ENCODE measurements at regions not wholly inside any gene's neighbourhood (a gene's known extent, or its start where the extent isn't known, plus 50 kb on each side); places are given as distances from the start of the nearest gene placed in this dataset.

GRCh38 chr7:81887098-81888090 lies 117.5 kb upstream of the HGF start:
- H3K27ac ChIP-seq (ENCODE audit: low read depth in 1 of 2, low read length in 2 of 2) = no peak overlapping the region
- no peak overlapping the region for H3K9ac ChIP-seq (ENCODE audit: low read depth in 1 of 2, low read length in 2 of 2)
- TF ChIP-seq FOXA2 (IDR thresholded peaks at IDR 0.05) (no peak), JUND (IDR thresholded peaks at IDR 0.05) (no peak), REST (IDR thresholded peaks at IDR 0.05) (no peak), MAX (IDR thresholded peaks at IDR 0.05) (no peak), RAD21 (IDR thresholded peaks at IDR 0.05) (no peak)
- no peaks in the 10 kb centered on the region for H3K27me3 ChIP-seq (ENCODE audit: control insufficient read depth in 4 of 4, insufficient read depth in 4 of 4, low read length in 3 of 4)
- 70% methylated on average over 3 of the region's 3 CpGs for WGBS
- H3K36me3 ChIP-seq (ENCODE audit: control insufficient read depth in 4 of 4, insufficient read depth in 3 of 4, low read depth in 1 of 4, low read length in 3 of 4) = no peaks in the 10 kb centered on the region
- no peaks in the 10 kb centered on the region for H3K9me3 ChIP-seq (ENCODE audit: control insufficient read depth in 4 of 4, low read length in 3 of 4)
- no peak overlapping the region for H3K4me3 ChIP-seq (ENCODE audit: low read depth in 1 of 3, low read length in 3 of 3)
- DNase-seq (ENCODE audit: low spot score) = no peak
- H3K4me1 ChIP-seq (ENCODE audit: control insufficient read depth in 4 of 4, insufficient read depth in 4 of 4, low read length in 3 of 4) = no peaks in the 10 kb centered on the region

GRCh38 chr7:81886211-81886764 lies 116.4 kb upstream of the HGF start:
- DNase-seq (ENCODE audit: low spot score) = no peak
- Histone ChIP-seq H3K9me3 (ENCODE audit: control insufficient read depth in 4 of 4, low read length in 3 of 4) (no peaks in the 10 kb centered on the region), H3K27ac (ENCODE audit: low read depth in 1 of 2, low read length in 2 of 2) (no peak overlapping the region), H3K36me3 (ENCODE audit: control insufficient read depth in 4 of 4, insufficient read depth in 3 of 4, low read depth in 1 of 4, low read length in 3 of 4) (no peaks in the 10 kb centered on the region), H3K4me3 (ENCODE audit: low read depth in 1 of 3, low read length in 3 of 3) (no peak overlapping the region), H3K9ac (ENCODE audit: low read depth in 1 of 2, low read length in 2 of 2) (no peak overlapping the region), H3K27me3 (ENCODE audit: control insufficient read depth in 4 of 4, insufficient read depth in 4 of 4, low read length in 3 of 4) (no peaks in the 10 kb centered on the region), H3K4me1 (ENCODE audit: control insufficient read depth in 4 of 4, insufficient read depth in 4 of 4, low read length in 3 of 4) (no peaks in the 10 kb centered on the region)
- WGBS = 58% methylated on average over 3 of the region's 3 CpGs
- no peak for TF ChIP-seq GABPA (IDR thresholded peaks at IDR 0.05 in 1 of 2, conservative IDR thresholded peaks at IDR 0.05 in 1 of 2)
- TF ChIP-seq NR2F2 (IDR thresholded peaks at IDR 0.05) = no peak
- TF ChIP-seq FOXA2 (IDR thresholded peaks at IDR 0.05) = no peak
- TF ChIP-seq YY1 (IDR thresholded peaks at IDR 0.05) = no peak
- no peak for TF ChIP-seq EGR1 (IDR thresholded peaks at IDR 0.05; ENCODE audit: low read depth in 2 of 2)
- no peak for TF ChIP-seq HNF4G (IDR thresholded peaks at IDR 0.05)
- no peak for TF ChIP-seq HNF4A (conservative IDR thresholded peaks at IDR 0.05)
- TF ChIP-seq ZBTB33 (IDR thresholded peaks at IDR 0.05) = no peak
- no peak for TF ChIP-seq ATF3 (IDR thresholded peaks at IDR 0.05)
- TF ChIP-seq REST (IDR thresholded peaks at IDR 0.05) = no peak
- no peak for TF ChIP-seq TAF1 (conservative IDR thresholded peaks at IDR 0.05)
- no peak for TF ChIP-seq SP1 (IDR thresholded peaks at IDR 0.05)
- no peak for TF ChIP-seq FOXA1 (IDR thresholded peaks at IDR 0.05)
- TF ChIP-seq JUND (IDR thresholded peaks at IDR 0.05) = no peak
- no peak for TF ChIP-seq RXRA (IDR thresholded peaks at IDR 0.05)
- TF ChIP-seq RAD21 (IDR thresholded peaks at IDR 0.05) = no peak
- no peak for TF ChIP-seq MAX (IDR thresholded peaks at IDR 0.05)
- no peak for TF ChIP-seq CTCF (IDR thresholded peaks at IDR 0.05; ENCODE audit: low read depth, low read length, missing input control)
